Type B pancreatic cell (in vitro differentiated cells): ENCODE measurements at regions not wholly inside any gene's neighbourhood (a gene's known extent, or its start where the extent isn't known, plus 50 kb on each side); places are given as distances from the start of the nearest gene placed in this dataset.

Experiments used
- DNase-seq: peaks from one replicate; pipeline ENCODE4 v3.0.0; 2021; ENCODE audit warnings: mixed read lengths; ENCODE audit not compliant: unreplicated experiment; ENCODE audit errors: extremely low spot score
- H3K27ac Mint-ChIP-seq: 2 replicates; pipeline ENCODE4 v1.8.0; 2021; ENCODE audit warnings: mild to moderate bottlenecking, mixed read lengths
- H3K27me3 Mint-ChIP-seq: 2 replicates; pipeline ENCODE4 v1.8.0; 2021; ENCODE audit warnings: mixed read lengths
- H3K36me3 Mint-ChIP-seq: 2 replicates; pipeline ENCODE4 v1.8.0; 2021; ENCODE audit warnings: mixed read lengths
- H3K4me1 Mint-ChIP-seq: one replicate; pipeline ENCODE4 v1.8.0; 2021; ENCODE audit warnings: mixed read lengths; ENCODE audit not compliant: unreplicated experiment
- H3K4me3 Mint-ChIP-seq: 2 replicates; pipeline ENCODE4 v1.8.0; 2021; ENCODE audit warnings: mild to moderate bottlenecking, mixed read lengths
- H3K9me3 Mint-ChIP-seq: 2 replicates; pipeline ENCODE4 v1.8.0; 2021; ENCODE audit warnings: mixed read lengths
- TF ChIP-seq, protein P1 (sequence below): fragments of 200-600 bp; sonication (generic); conservative IDR thresholded peaks from 2 replicates; pipeline ENCODE4 v1.5.0; 2021; ENCODE audit warnings: antibody characterized with exemption, mild to moderate bottlenecking

GRCh38 chr7:22662556-22663356 lies 64.2 kb upstream of the IL6 start:
- Mint-ChIP-seq H3K36me3 (no peaks in the 10 kb centered on the region), H3K9me3 (peaks cover 3% of the 10 kb centered on the region), H3K27ac (no peak overlapping the region), H3K4me1 (peaks cover 2% of the 10 kb centered on the region), H3K4me3 (no peak overlapping the region), H3K27me3 (peaks cover 6% of the 10 kb centered on the region)
- TF ChIP-seq, protein P1, sequence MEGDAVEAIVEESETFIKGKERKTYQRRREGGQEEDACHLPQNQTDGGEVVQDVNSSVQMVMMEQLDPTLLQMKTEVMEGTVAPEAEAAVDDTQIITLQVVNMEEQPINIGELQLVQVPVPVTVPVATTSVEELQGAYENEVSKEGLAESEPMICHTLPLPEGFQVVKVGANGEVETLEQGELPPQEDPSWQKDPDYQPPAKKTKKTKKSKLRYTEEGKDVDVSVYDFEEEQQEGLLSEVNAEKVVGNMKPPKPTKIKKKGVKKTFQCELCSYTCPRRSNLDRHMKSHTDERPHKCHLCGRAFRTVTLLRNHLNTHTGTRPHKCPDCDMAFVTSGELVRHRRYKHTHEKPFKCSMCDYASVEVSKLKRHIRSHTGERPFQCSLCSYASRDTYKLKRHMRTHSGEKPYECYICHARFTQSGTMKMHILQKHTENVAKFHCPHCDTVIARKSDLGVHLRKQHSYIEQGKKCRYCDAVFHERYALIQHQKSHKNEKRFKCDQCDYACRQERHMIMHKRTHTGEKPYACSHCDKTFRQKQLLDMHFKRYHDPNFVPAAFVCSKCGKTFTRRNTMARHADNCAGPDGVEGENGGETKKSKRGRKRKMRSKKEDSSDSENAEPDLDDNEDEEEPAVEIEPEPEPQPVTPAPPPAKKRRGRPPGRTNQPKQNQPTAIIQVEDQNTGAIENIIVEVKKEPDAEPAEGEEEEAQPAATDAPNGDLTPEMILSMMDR, result no peak
- DNase-seq, result no peak

- no peak for DNase-seq
- Mint-ChIP-seq H3K9me3 (no peaks in the 10 kb centered on the region), H3K36me3 (no peaks in the 10 kb centered on the region), H3K27ac (no peak overlapping the region), H3K27me3 (peaks cover 6% of the 10 kb centered on the region), H3K4me3 (no peak overlapping the region), H3K4me1 (no peaks in the 10 kb centered on the region)
- TF ChIP-seq, protein P1, result no peak
Measured at GRCh38 chr7:22662036-22662435, 65.0 kb upstream of the IL6 start.

DNA sequence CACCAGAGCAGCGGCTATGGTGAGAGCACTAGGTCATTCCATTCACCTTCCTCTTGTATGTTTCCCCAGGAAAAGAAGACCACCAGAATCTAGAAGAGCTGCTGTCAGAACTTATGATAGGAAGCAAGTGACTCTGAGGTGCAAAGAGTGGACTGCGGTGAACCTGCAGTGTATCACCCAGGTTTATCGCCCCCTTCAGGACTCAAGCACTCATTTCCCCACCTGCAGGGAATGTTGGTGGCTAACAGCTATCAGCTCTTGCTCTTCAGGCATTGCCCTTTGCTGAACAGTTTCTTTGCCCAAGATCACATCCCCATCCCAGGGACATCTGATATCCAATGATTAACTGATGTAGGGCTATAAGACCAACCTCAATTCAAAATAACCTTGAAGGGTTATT lies 66.3 kb upstream of the IL6 start:
- TF ChIP-seq, protein P1, result peak; percentile 32
- no peaks in the 10 kb centered on the region for H3K36me3 Mint-ChIP-seq
- H3K4me3 Mint-ChIP-seq, result no peak overlapping the region
- H3K27me3 Mint-ChIP-seq, result peaks cover 6% of the 10 kb centered on the region
- DNase-seq, result no peak
- no peak overlapping the region for H3K27ac Mint-ChIP-seq
- H3K9me3 Mint-ChIP-seq, result no peaks in the 10 kb centered on the region
- no peaks in the 10 kb centered on the region for H3K4me1 Mint-ChIP-seq

GRCh38 chr7:22660293-22660692 lies 66.7 kb upstream of the IL6 start:
- no peaks in the 10 kb centered on the region for H3K9me3 Mint-ChIP-seq
- no peaks in the 10 kb centered on the region for H3K4me1 Mint-ChIP-seq
- H3K27me3 Mint-ChIP-seq, result peaks cover 6% of the 10 kb centered on the region
- H3K4me3 Mint-ChIP-seq, result no peak overlapping the region
- DNase-seq, result no peak
- no peaks in the 10 kb centered on the region for H3K36me3 Mint-ChIP-seq
- no peak overlapping the region for H3K27ac Mint-ChIP-seq
- TF ChIP-seq, protein P1, result no peak

DNA sequence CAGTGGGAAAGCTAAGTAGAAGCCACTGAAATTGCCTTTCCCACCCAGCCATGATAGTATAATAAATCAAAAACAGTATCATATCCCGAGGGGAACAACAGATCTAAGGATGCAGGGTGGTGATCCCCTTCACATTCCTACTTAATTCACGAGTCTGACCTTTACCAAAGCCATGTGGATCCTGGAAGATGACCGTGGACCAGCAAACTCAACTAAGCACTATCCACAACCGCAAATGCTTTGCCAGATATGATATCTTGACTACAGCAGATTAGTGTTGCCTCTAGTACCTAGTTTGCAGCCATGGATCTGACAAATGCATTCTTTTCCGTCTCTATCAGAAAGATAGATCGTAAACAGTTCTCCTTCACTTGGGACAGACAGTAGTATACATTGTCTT lies 67.3 kb upstream of the IL6 start:
- no peak for DNase-seq
- H3K9me3 Mint-ChIP-seq, result no peaks in the 10 kb centered on the region
- H3K36me3 Mint-ChIP-seq, result no peaks in the 10 kb centered on the region
- H3K27me3 Mint-ChIP-seq, result peaks cover 6% of the 10 kb centered on the region
- no peak overlapping the region for H3K4me3 Mint-ChIP-seq
- TF ChIP-seq, protein P1, result no peak
- H3K27ac Mint-ChIP-seq, result no peak overlapping the region
- no peaks in the 10 kb centered on the region for H3K4me1 Mint-ChIP-seq
